H1 (cell line): ENCODE measurements at regions not wholly inside any gene's neighbourhood (a gene's known extent, or its start where the extent isn't known, plus 50 kb on each side); places are given as distances from the start of the nearest gene placed in this dataset.

Experiments
- CTCF ChIA-PET: fragments of 300-600 bp; sonication (Branson Sonifier 250); formaldehyde crosslinking; loops from one replicate; lab custom pipeline; 2021; ENCODE audit not compliant: partially characterized antibody; lab: Charles Lee
- POLR2A ChIA-PET: fragments of 300-600 bp; sonication (Branson Sonifier 250); formaldehyde crosslinking; loops from one replicate; lab custom pipeline; 2021; ENCODE audit warnings: inconsistent platforms; ENCODE audit not compliant: partially characterized antibody; lab: Charles Lee
- DNase-seq, 2 experiments: peaks; one replicate each; pipeline versions ENCODE4 v3.0.0 to v3.0.0-alpha.2; 2010 to 2022; ENCODE audit warnings: low spot score in 2 of 2, low read depth in 1 of 2, mixed read lengths in 1 of 2
- FAIRE-seq: peaks from 2 replicates; lab custom pipeline; 2011; peaks lifted over from hg19 to GRCh38; lab: Jason Lieb, UNC
- H2AFZ ChIP-seq: 2 replicates; pipeline ENCODE4 v1.8.1; 2012; ENCODE audit warnings: low read length, inconsistent platforms
- H2AK5ac ChIP-seq: 2 replicates; pipeline ENCODE4 v1.6.1; 2013; ENCODE audit warnings: low read depth, low read length
- H2BK120ac ChIP-seq: replicated peaks from 2 replicates; pipeline ENCODE3; 2013; ENCODE audit warnings: low read depth, low read length, inconsistent platforms
- H2BK12ac ChIP-seq: 2 replicates; pipeline ENCODE4 v1.6.1; 2013; ENCODE audit warnings: low read depth, low read length
- H2BK15ac ChIP-seq: 2 replicates; pipeline ENCODE4 v1.6.1; 2013; ENCODE audit warnings: low read length
- H2BK20ac ChIP-seq: 2 replicates; pipeline ENCODE4 v1.6.1; 2013; ENCODE audit warnings: low read length
- H2BK5ac ChIP-seq: 2 replicates; pipeline ENCODE4 v1.6.1; 2013; ENCODE audit warnings: low read depth, low read length
- H3K14ac ChIP-seq: 2 replicates; pipeline ENCODE4 v1.6.1; 2013; ENCODE audit warnings: inconsistent platforms; ENCODE audit not compliant: insufficient read length
- H3K18ac ChIP-seq: 2 replicates; pipeline ENCODE4 v1.6.1; 2013; ENCODE audit warnings: low read length; ENCODE audit errors: extremely low read depth
- H3K23ac ChIP-seq: 2 replicates; pipeline ENCODE4 v1.6.1; 2013; ENCODE audit warnings: inconsistent platforms; ENCODE audit not compliant: insufficient read length
- H3K23me2 ChIP-seq: 2 replicates; pipeline ENCODE4 v1.6.1; 2013; ENCODE audit warnings: low read depth, low read length
- H3K27ac ChIP-seq: 2 replicates; pipeline ENCODE4 v1.6.1; 2011; ENCODE audit warnings: low read depth, low read length, inconsistent platforms
- H3K27me3 ChIP-seq, 4 experiments: replicated peaks in 1 of 4; 1 replicate in 1 of 4; 2 replicates in 3 of 4; pipeline versions ENCODE4 v1.6.1 to v1.8.1; 2011 to 2013; ENCODE audit warnings: low read length in 3 of 4, mild to moderate bottlenecking in 3 of 4, inconsistent platforms in 2 of 4, mixed read lengths in 2 of 4, moderate library complexity in 1 of 4; ENCODE audit not compliant: control insufficient read depth in 3 of 4, insufficient read depth in 3 of 4; ENCODE audit errors: extremely low read depth in 1 of 4
- H3K36me3 ChIP-seq, 4 experiments: 2 replicates each; pipeline versions ENCODE4 v1.6.1 to v1.8.1; 2011 to 2013; ENCODE audit warnings: mild to moderate bottlenecking in 4 of 4, low read length in 3 of 4, moderate library complexity in 2 of 4, control low read depth in 1 of 4, inconsistent platforms in 1 of 4; ENCODE audit not compliant: insufficient read depth in 4 of 4, control insufficient read depth in 2 of 4
- H3K4ac ChIP-seq: replicated peaks from 2 replicates; pipeline ENCODE3; 2013; ENCODE audit warnings: low read length, low read depth, mixed read lengths, inconsistent platforms; ENCODE audit not compliant: insufficient read length
- H3K4me1 ChIP-seq, 4 experiments: replicated peaks in 1 of 4; 1 replicate in 1 of 4; 2 replicates in 3 of 4; pipeline versions ENCODE4 v1.6.1 to v1.8.1; 2011 to 2013; ENCODE audit warnings: low read length in 3 of 4, inconsistent platforms in 2 of 4, mixed read lengths in 1 of 4; ENCODE audit not compliant: insufficient read depth in 4 of 4, control insufficient read depth in 3 of 4
- H3K4me2 ChIP-seq, 2 experiments: 2 replicates each; pipeline versions ENCODE4 v1.6.1 to v1.8.1; 2011 to 2013; ENCODE audit warnings: low read depth in 2 of 2, low read length in 2 of 2, control low read depth in 1 of 2, inconsistent platforms in 1 of 2, mild to moderate bottlenecking in 1 of 2; ENCODE audit not compliant: insufficient read depth in 1 of 2
- H3K4me3 ChIP-seq, 4 experiments: fragments of 200-600, 300-600 bp in 1 of 4; sonication (generic), shearing (Covaris generic), sonication (Bioruptor Twin) in 1 of 4; 2 replicates each; pipeline versions ENCODE4 v1.5.1 to v1.8.1; 2011 to 2016; ENCODE audit warnings: low read length in 4 of 4, low read depth in 3 of 4, control low read depth in 2 of 4, inconsistent platforms in 2 of 4, mild to moderate bottlenecking in 2 of 4, mixed read lengths in 1 of 4, moderate library complexity in 1 of 4; ENCODE audit not compliant: insufficient read depth in 2 of 4; ENCODE audit errors: extremely low read depth in 1 of 4
- H3K56ac ChIP-seq: replicated peaks from 2 replicates; pipeline ENCODE3; 2013; ENCODE audit warnings: low read depth, mild to moderate bottlenecking, mixed read lengths, low read length, inconsistent platforms; ENCODE audit not compliant: insufficient read length
- H3K79me1 ChIP-seq: 2 replicates; pipeline ENCODE4 v1.6.1; 2013; ENCODE audit warnings: low read depth, low read length, control low read depth
- H3K79me2 ChIP-seq, 2 experiments: 2 replicates each; pipeline versions ENCODE4 v1.6.1 to v1.8.1; 2012 to 2013; ENCODE audit warnings: low read length in 2 of 2, mild to moderate bottlenecking in 2 of 2, inconsistent platforms in 1 of 2; ENCODE audit not compliant: insufficient read depth in 2 of 2, control insufficient read depth in 1 of 2
- H3K9ac ChIP-seq, 4 experiments: replicated peaks in 1 of 4; 1 replicate in 1 of 4; 2 replicates in 3 of 4; pipeline versions ENCODE4 v1.6.1 to v1.8.1; 2011 to 2013; ENCODE audit warnings: low read depth in 3 of 4, low read length in 3 of 4, control low read depth in 2 of 4, mild to moderate bottlenecking in 2 of 4, moderate library complexity in 2 of 4, inconsistent platforms in 1 of 4; ENCODE audit errors: extremely low read depth in 1 of 4
- H3K9me3 ChIP-seq, 2 experiments: 2 replicates each; pipeline versions ENCODE4 v1.6.1 to v1.8.1; 2012 to 2013; ENCODE audit warnings: mild to moderate bottlenecking in 2 of 2, moderate library complexity in 2 of 2, control low read depth in 1 of 2, inconsistent platforms in 1 of 2, low read depth in 1 of 2, low read length in 1 of 2, mixed read lengths in 1 of 2; ENCODE audit not compliant: insufficient read depth in 2 of 2
- H4K20me1 ChIP-seq, 2 experiments: replicated peaks in 1 of 2; 2 replicates each; pipeline versions ENCODE3 to v1.8.1; 2011 to 2013; ENCODE audit warnings: inconsistent platforms in 2 of 2, low read length in 2 of 2, mild to moderate bottlenecking in 1 of 2; ENCODE audit not compliant: insufficient read depth in 2 of 2, control insufficient read depth in 1 of 2
- H4K5ac ChIP-seq: 2 replicates; pipeline ENCODE4 v1.6.1; 2013; ENCODE audit warnings: low read length, low read depth, mixed read lengths, inconsistent platforms; ENCODE audit not compliant: insufficient read length
- H4K8ac ChIP-seq: 2 replicates; pipeline ENCODE4 v1.8.0; 2013; ENCODE audit warnings: mild to moderate bottlenecking, moderate library complexity, low read length, inconsistent platforms; ENCODE audit not compliant: insufficient read depth; ENCODE audit errors: extremely low read depth
- H4K91ac ChIP-seq: replicated peaks from 2 replicates; pipeline ENCODE3; 2013; ENCODE audit warnings: low read length, mixed read lengths, inconsistent platforms; ENCODE audit not compliant: insufficient read length
- ASH2L ChIP-seq: fragments of 200-600, 300-600 bp; sonication (generic); IDR thresholded peaks from one replicate; pipeline ENCODE4 v1.7.1; 2017; ENCODE audit warnings: low read length
- BACH1 ChIP-seq: IDR thresholded peaks from 2 replicates; pipeline ENCODE4 v1.6.1; 2012; ENCODE audit warnings: low read length, improper control_type of control experiment
- CBX5 ChIP-seq: fragments of 300-800, 300-1000 bp; sonication (generic); IDR thresholded peaks from 2 replicates; pipeline ENCODE4 v1.7.1; 2016; ENCODE audit warnings: antibody characterized with exemption, low read length, low read depth
- KDM5A ChIP-seq: fragments of 200-600 bp; IDR thresholded peaks from 2 replicates; pipeline ENCODE4 v1.7.1; 2012; ENCODE audit warnings: mild to moderate bottlenecking, low read length, inconsistent platforms, mixed read lengths
- RFX5 ChIP-seq: IDR thresholded peaks from 2 replicates; pipeline ENCODE4 v1.6.1; 2011; ENCODE audit warnings: low read depth, low read length, improper control_type of control experiment, borderline replicate concordance
- TAF1 ChIP-seq: IDR thresholded peaks from 2 replicates; pipeline ENCODE4 v1.6.1; 2011; ENCODE audit warnings: mild to moderate bottlenecking, low read depth, low read length
- TCF12 ChIP-seq: IDR thresholded peaks from 2 replicates; pipeline ENCODE4 v1.6.1; 2011; ENCODE audit warnings: low read depth, mild to moderate bottlenecking, low read length
- ZNF274 ChIP-seq: IDR thresholded peaks from 2 replicates; pipeline ENCODE4 v1.7.0; 2012; ENCODE audit warnings: low read length, borderline replicate concordance; ENCODE audit errors: extremely low read depth
- WGBS, 2 experiments: shearing (Covaris generic) in 1 of 2; methylation state at CpG; one replicate each; pipeline versions ENCODE4 v1.1.6 to v1.1.7; 2013 to 2015; ENCODE audit warnings: low lambda C conversion rate in 2 of 2, mixed read lengths in 2 of 2, inconsistent platforms in 1 of 2, low coverage in 1 of 2, missing lambda C conversion rate in 1 of 2; ENCODE audit not compliant: insufficient replicate concordance in 2 of 2, insufficient coverage in 1 of 2, insufficient read length in 1 of 2; ENCODE audit errors: extremely low coverage in 1 of 2, missing lambda C conversion rate in 1 of 2; 5-methylcytosine and 5-hydroxymethylcytosine counted together
- TF ChIP-seq, protein P1 (sequence below): IDR thresholded peaks from 2 replicates; pipeline ENCODE4 v1.6.1; 2011; ENCODE audit warnings: low read length, improper control_type of control experiment
- TF ChIP-seq, protein P2 (sequence below): IDR thresholded peaks from 2 replicates; pipeline ENCODE4 v1.6.1; 2012; ENCODE audit warnings: low read length, inconsistent platforms

DNA sequence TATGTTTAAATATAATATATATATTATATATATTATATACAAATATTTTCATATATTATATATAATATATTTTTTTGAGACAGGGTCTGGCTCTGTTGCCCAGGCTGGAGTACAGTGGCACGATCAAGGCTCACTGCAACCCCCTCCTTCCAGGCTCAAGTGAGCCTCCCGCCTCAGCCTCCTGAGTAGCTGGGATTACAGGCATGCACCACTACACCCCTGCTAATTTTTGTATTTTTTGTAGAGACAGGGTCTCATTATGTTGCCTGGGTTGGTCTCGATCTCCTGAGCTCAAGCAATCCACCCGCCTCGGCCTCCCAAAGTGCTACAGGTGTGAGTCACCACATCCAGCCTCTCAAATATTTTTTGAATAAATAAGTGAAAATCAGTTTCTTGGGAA lies 215.5 kb downstream of the GATA3 start:
- Histone ChIP-seq H2BK12ac (no peak overlapping the region), H3K4me1 (no peaks in the 10 kb centered on the region), H3K4me3 (no peak overlapping the region), H2BK5ac (no peak overlapping the region), H2BK15ac (no peak overlapping the region), H3K9ac (no peak overlapping the region), H3K23me2 (no peaks in the 10 kb centered on the region), H3K79me1 (no peaks in the 10 kb centered on the region), H3K27me3 (no peaks in the 10 kb centered on the region; a peak in 2 of 7 replicates), H3K4me2 (no peak overlapping the region), H3K79me2 (no peaks in the 10 kb centered on the region), H3K27ac (no peak overlapping the region), H3K18ac (no peak overlapping the region), H3K9me3 (no peaks in the 10 kb centered on the region), H4K20me1 (peaks cover 0 to 2% of the 10 kb centered on the region in 2 experiments), H2BK120ac (no peak overlapping the region), H3K4ac (no peak overlapping the region), H2AK5ac (no peak overlapping the region), H4K91ac (no peak overlapping the region), H3K23ac (no peak overlapping the region), H2AFZ (no peak overlapping the region), H3K14ac (no peak overlapping the region), H4K5ac (no peak overlapping the region), H4K8ac (no peak overlapping the region), H2BK20ac (no peak overlapping the region), H3K36me3 (no peaks in the 10 kb centered on the region), H3K56ac (no peak overlapping the region)
- CTCF ChIA-PET, result interaction anchor here (1.4 kb wide), 1 partner anchor 199 kb away, joined by 3 read pairs; no protein-coding TSS in a partner anchor
- no peak for DNase-seq
- FAIRE-seq, result no peak
- POLR2A ChIA-PET, result no interaction called here
- TF ChIP-seq KDM5A (no peak), CBX5 (no peak), ASH2L (no peak), ZNF274 (no peak), TCF12 (no peak), RFX5 (no peak), BACH1 (no peak), TAF1 (no peak)
- TF ChIP-seq, protein P1, sequence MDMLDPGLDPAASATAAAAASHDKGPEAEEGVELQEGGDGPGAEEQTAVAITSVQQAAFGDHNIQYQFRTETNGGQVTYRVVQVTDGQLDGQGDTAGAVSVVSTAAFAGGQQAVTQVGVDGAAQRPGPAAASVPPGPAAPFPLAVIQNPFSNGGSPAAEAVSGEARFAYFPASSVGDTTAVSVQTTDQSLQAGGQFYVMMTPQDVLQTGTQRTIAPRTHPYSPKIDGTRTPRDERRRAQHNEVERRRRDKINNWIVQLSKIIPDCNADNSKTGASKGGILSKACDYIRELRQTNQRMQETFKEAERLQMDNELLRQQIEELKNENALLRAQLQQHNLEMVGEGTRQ, result no peak
- TF ChIP-seq, protein P2, sequence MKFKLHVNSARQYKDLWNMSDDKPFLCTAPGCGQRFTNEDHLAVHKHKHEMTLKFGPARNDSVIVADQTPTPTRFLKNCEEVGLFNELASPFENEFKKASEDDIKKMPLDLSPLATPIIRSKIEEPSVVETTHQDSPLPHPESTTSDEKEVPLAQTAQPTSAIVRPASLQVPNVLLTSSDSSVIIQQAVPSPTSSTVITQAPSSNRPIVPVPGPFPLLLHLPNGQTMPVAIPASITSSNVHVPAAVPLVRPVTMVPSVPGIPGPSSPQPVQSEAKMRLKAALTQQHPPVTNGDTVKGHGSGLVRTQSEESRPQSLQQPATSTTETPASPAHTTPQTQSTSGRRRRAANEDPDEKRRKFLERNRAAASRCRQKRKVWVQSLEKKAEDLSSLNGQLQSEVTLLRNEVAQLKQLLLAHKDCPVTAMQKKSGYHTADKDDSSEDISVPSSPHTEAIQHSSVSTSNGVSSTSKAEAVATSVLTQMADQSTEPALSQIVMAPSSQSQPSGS, result no peak
- 93% methylated on average over 5 of the region's 5 CpGs; no CpG with 5 or more reads in 1 of the 2 experiments for WGBS, 2 experiments
